NCI-H524 treated with DMSO at 0.1 percent for 48 hours (cell line): ENCODE measurements at regions not wholly inside any gene's neighbourhood (a gene's known extent, or its start where the extent isn't known, plus 50 kb on each side); places are given as distances from the start of the nearest gene placed in this dataset.
A peak's percentile ranks its signal among the peaks of the same experiment; 100 is the strongest.
"Not testable (repeated sequence)": the region's sequence is repeated elsewhere in the genome, so short reads cannot be mapped to it uniquely, and the experiment has no call there.

ENCODE experiments used
- DNase-seq: peaks from one replicate; lab custom pipeline; 2025; lab: John Stamatoyannopoulos, UW

DNA sequence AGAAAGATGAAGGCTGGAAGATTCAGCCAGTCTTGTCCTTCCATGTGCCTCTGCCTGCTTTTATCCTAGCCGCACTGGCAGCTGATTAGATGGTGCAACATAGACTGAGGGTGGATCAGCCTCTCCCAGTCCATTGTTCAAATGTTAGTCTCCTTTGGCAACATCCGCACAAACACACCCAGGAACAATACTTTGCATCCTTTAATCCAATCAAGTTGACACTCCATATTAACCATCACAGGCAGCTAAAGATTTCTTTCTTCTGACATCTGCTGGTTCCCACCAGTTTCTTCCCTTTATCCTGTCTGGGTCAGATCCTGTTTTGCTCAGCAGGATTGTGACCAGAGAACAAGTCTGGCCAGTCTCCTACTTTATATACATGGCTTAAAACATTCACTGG is 276.5 kb upstream of the TYRP1 start:
- DNase-seq = no peak

DNA sequence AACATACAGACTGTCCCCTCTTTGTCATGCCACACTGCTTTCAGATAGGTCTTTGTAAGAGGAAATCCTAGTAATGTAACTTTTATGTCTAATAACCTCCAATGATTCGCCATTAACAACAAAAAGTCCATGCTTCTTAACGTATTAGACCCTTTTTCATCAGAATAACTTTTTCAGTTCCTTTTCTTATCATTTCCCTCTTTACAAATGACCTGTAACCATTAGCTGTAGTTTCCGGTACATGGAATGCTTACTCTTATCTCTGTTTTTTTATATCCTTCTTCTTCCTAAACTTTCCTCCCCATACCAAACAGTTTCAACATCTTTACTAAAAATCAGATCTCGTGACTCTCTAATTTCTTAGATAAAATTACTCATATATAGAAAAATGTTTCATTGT is 268.9 kb upstream of the TYRP1 start:
- DNase-seq = no peak

DNA sequence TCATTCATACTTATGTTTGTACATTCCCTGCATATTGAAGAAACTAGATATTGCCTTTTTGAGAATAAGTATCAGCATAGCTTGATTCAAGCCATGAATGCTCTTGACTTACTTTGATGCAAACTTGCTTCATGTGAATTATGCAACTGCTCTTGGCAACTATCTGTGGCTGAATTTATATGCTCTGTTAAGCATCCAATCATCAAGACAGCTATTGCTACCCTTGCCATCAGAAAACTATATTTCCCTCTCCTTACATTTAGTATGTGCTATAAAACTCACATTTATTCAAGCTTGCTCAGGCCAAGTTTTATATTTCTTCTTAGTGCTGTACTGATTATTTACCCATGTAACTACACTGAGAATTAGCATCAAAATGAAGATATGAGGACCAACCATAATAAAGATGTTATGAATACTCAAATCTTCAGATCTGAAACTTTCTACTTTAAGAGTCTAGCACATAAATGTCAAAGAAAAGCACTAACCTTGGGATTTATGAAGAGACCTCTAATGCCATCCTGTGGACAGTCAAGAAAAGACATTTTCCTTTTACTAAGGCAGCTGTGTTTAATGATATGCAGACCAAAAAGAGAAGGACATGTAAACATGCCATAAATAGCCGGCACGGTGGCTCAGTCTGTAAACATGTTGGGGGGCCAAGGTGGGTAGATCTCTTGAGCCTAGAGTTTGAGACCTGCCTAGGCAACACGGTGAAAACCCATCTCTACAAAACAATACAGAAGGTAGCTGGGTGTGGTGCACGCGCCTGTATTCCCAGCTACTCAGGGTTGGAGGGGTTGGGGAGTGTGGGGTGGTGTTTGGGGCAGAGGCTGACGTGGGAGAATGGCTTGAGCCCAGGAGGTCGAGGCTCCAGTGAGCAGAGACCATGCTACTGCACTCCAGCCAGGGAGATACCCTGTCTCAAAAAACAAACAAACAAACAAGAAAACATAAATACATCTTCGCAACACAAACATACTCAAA is 267.0 kb upstream of the TYRP1 start:
- DNase-seq = peak; percentile 21

DNA sequence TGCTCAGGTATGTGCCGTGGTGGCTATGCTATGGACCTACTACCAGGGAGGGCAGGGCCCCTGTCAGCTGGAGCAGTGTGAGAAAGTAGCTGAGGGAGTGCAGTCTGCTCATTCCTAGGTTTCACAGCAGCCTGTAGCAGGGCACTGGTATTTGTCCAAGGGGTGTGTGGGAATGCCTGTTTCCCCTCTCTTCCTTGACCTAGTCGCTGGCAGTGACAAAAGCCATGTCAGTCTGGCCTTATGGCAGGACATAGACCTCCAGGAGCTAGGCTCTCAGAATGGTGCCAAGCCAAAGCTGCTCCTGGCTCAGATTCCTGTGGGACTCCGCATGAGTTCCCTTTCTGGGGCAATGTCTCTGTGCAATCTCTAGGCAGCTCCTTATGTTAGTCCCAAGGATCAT is 253.9 kb upstream of the TYRP1 start:
- no peak for DNase-seq

DNA sequence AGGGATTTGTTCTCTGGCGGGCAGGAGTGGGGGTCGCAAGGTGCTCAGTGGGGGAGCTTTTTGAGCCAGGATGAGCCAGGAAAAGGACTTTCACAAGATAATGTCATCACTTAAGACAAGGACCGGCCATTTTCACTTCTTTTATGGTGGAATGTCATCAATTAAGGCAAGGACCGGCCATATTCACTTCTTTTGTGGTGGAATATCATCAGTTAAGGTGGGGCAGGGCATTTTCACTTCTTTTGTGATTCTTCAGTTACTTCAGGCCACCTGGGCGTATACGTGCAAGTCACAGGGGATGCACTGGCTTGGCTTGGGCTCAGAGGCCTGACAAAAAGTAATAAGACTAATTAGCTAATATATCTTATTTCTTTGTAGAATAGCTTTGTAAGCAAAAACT is 252.1 kb upstream of the TYRP1 start:
- not testable (repeated sequence) for DNase-seq

DNA sequence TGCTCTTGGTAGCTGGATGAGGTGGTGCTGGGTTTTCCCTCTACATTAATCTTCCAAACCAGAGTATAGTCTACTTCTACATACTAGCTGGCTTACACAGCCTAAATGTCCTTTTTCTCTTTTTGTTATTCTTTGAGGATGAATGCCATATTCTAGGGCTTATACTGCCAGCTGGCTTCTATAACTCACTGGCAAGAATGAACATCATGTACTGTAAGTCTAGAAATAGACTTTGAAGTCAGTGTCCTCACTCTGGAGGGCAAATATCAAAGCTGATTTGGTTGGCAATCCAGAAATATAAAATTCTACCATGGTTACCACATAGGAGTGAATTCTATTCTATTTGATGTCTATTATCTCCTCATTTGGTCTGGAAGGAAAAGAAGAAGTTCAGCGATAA is 251.7 kb upstream of the TYRP1 start:
- DNase-seq = no peak

DNA sequence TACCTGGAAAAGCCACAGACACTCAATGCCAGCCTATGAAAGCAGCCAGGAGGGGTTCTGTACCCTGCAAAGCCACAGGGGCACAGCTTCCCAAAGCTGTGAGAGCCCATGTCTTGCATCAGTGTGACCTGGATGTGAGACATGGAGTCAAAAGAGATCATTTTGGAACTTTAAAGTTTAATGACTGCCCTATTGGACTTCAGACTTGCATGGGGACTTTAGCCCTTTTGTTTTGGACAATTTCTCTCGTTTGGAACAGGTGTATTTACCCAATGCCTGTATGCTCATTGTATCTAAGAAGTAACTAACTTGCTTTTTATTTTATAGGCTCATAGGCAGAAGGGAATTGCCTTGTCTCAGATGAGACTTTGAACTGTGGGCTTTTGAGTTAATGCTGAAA is 244.9 kb upstream of the TYRP1 start:
- no peak for DNase-seq

DNA sequence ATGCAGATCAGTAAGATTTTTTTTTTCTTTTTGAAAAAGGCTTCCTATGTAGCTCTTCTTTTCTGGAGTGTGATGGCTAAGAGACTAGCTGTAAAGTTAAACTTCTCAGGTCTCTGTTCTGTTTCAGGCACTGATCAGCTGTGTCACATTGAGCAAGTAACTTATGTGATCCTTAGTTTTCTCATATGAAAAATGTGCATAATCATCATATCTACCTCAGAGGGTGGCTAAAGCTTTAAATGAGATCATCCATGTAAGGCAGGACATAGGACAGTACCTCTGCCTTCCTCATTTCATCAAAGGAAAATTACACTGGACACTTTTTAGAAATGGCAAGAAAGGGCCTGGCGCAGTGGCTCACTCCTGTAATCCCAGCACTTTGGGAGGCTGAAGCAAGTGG is 235.9 kb upstream of the TYRP1 start:
- DNase-seq = no peak

DNA sequence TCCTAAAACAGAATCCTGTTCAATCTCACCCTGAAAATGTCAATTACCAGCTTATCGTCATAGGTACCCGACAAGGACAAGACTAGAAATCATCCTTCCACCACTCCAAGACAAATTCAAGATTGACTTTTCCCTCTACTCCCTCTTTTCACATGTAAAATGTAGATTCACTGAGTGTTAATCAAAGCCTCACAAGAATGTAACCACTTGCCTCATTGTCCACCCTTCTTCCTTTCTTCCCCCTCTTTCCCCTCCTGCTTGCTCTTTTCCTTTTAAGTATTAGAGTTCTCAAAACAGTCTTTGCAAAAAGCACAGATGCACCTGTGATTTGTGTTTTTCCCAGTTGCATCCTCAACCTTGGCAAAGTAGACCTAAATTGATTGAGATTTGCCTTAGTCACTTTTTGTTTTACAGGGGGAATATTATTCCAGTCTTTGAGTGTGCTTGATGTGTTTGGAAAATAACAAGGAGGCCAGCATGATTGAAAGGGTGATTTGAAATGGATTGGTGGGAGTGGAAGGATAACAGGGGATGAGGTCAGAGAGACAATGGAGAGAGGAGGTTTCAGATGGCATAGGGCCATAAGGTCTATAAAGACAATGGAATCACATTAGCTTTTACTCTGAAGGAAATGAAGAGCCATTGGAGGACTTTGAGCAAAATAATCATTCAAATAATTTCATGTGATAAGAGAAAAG is 231.3 kb upstream of the TYRP1 start:
- no peak for DNase-seq

DNA sequence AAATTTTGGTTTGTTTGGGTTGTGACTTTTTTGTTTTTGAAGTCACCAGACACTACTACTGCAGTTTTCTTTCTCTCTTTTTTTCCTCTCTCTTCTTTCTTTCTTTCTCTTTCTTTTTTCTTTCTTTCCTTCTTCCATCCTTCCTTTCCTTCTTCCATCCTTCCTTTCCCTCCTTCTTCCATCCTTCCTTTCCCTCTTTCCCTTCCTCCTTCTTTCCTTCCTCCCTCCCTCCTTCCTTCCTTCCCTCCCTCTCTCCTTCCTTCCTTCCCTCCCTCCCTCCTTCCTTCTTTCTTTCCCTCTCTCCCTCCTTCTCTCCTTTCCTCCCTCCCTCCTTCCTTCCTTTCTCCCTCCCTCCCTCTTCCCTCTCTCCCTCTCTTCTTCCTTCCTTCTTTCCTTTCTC is 230.3 kb upstream of the TYRP1 start:
- no peak for DNase-seq

DNA sequence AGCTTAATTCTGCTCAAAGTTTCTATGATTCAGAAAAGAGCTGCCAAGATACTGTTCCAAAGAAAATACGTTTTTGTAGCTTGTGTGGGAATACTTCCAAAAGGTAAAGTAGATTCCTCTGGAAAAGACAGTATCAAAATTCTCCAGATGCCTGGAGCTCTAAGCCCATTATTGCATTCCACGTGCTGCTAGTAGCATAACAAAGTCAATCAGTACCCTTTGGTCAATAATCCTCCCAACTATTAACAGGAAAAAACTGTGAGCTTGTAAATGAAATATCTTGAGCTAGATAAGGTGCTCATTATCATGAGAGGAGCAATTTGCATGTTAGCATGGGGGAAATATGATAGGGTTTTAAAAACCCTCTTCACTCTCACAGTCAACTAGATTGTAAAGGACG is 229.5 kb upstream of the TYRP1 start:
- DNase-seq = peak; percentile 21

DNA sequence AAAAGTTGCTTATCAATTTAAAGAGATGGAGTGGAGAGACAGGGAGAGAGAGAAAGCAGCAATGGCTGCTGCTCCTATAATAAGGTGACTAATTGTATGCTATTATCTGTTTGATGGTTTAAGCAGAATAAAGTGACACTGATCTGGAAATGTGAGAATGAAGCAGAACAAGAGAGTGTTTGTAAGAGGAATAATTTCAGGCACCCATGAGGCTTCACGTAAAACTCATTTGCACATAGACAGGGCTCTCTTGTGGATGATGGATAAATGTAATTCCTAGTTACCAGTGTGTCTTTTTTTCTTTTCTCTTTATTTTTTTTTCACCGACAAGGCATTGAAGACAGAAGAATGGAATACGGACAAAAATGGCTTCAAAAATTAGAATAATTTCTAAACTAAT is 228.8 kb upstream of the TYRP1 start:
- peak; percentile 5 for DNase-seq

DNA sequence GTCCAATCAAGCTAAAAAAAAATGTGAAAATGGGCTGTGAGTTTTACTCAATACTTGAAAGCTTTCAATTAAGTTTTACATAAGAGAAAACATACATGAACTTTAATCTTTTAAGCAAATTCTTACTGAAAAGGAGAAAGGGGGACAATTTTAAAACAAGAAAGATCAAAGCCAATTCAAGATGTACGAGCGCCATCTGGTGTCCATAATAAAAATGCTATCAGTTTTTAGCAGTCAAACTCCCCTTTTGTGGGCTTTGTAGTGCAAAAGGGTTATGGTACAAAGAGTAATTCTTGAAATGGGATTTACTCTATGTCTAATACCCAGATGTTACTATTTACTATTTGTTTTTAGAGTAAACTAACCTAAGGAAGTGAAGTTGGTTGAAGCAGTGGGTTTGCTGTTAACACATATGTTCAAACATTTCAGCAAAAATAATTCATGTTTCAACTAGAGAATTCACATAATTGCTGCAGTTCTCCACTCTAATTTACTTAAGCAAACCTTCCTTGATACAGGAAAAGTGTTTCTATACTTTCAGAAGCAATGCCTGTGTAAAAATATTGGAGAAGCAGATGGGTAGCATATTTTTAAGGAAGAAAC is 228.2 kb upstream of the TYRP1 start:
- DNase-seq = no peak

DNA sequence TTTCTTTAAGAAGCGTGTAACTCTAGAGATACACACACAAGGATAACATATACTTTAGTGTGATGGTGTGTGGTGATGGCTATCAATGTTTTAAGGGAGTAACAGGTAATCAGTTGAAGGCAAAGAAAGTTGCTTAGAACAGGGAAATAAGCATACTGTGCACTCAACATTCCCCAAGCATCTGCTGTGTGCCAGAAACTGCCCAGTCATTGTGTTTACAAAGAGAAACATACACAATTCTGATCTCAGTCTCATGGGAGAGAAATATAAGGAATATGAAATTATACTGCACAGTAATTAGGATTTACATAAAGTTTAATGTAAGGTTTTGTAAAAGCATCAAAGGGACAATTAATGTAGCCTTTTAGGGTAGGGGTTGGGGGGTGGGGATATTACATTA is 224.1 kb upstream of the TYRP1 start:
- DNase-seq = no peak

DNA sequence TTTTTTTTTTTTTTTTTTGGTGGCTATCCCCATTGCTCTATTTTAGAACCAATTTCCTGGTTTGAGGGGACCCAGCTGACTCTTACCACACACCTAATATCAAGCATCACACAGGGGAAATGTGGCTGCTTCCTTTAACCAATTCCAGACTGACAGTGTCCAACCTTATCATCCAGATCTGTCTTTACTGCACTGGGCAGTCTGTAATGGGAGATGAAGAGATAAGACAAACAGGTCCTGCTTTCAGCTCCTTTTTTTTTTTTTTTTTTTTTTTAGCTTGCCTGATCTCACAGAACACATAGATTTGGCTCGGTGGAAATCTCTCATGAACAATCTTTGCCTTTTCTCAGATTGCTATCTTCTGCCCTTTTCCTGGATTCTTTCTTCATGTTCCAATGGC is 198.8 kb upstream of the TYRP1 start:
- DNase-seq = no peak

DNA sequence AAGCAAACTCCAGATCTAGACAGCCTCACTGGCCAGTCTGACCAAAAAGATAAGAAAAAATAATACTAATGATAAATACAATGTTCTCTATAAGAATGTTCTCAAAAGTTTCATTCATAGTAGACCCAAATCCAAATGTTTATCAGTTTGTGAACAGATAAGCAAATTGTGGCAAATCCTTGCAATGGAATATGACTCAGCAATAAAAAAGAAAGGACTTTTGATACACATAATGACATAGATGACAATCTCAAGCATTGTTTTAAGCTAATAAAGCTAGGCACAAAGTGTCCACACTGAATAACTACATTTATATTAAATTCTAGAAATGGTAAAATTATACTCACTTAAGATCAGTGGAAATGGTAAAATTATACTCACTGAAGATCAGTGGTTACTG is 195.4 kb upstream of the TYRP1 start:
- DNase-seq = no peak

DNA sequence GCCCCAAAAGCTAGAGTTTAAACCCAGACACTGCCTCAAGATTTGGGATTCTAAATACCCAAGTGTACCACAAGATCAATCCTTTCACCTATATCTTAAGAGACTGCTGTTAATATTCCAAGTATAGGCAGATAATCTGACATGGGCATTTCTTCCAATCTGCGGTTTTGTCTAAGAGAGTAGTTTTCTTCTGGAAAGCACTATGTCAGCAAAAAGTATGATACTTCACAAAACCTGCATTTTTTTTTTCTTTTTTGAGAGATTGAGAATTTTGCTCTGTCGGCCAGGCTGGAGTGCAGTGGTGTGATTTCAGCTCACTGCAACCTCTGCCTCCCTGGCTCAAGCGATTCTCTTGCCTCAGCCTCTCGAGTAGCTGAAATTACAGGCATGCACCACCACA is 190.7 kb upstream of the TYRP1 start:
- no peak for DNase-seq

DNA sequence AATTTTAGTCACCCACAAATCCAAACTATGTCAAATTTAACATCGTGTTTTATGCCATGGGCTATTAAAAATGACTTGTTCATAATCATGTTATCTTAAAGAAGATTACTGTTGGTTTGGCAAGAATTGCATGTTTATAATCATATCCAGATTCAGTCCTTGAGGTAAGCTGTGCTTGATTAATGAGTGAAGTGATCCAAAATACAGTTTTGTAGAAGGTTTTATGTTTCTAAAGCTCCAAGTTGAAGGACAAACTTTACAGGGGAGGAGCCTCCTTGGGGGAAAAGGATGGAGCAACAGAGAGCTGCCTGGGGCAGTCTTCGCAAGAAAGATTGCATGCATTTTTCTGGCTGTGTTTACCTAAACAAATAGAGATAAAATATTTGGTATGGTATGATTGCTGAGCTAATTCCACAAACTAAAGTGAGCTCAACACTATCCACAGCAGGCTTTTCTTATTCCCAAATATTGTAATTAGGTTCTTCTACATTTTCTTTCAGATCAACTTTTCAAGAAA is 189.5 kb upstream of the TYRP1 start:
- DNase-seq = no peak

DNA sequence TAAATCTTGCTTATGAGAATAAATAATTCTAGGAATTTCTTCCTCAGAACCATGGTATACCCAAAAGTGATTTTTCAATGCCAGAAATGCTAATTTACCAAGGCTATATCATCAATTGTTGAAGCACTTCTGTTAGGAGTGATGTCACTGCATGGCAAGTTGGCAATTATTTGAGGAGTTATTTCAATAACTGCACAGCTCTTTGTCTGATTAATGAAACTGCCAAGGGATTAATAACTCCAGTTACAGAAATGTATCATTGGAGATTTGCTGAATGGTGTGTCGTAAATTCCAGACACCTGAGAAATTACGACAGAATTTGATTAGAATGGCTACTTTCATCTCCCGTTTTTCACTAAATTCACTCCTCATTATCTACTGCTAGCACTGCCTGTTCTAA is 182.6 kb upstream of the TYRP1 start:
- DNase-seq = no peak

DNA sequence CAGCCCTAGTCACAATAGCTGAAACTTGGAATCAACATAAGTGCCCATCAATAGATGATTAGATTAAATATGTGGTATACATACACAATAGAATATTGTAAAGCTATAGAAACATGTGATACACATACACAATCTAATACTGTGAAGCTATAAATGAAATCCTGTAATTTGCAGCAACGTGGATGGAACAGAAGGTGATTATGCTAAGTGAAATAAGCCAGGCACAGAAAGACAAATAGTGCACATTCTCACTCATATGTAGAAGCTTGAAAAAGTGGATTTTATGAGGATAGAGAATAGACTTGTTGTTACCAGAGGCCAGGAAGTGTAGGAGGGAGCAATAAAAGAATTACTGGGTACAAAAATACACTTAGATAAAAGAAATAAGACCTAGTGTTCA is 181.5 kb upstream of the TYRP1 start:
- no peak for DNase-seq

DNA sequence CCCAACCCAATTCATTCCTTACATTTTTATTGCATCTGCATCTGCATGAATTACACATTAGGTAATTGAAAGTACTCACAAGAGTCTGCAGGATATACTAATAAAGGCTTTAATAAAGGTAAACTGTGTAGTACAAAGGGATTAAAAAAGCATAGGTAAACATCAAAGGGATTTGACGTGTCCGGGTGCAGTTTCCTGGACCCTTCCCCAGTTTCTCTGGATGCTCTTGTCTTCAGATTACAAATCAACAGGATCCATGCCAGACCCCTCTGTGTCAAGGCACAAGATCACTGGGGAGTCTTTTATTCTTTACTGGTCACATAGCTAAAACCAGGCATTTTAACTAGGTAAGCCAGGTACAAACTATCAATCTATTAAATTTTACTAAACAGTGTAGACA is 177.2 kb upstream of the TYRP1 start:
- no peak for DNase-seq

DNA sequence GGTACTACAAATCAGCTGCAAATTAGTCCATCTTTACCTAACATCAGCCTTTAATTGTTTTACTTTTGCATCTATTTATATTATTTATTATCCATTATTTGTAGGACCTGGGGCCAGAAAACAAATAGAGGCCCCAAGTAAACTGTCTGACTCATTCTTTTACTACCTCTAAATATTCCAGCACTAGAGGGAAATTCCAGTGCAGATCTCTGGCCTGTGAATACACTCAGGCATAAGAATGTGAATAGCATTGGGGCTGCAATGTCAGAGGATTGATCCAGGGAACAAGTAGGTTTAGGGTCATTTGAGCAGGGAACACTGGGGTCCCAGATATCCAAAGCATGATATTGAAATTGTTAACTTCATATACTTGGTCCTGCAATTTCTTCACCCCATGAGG is 176.6 kb upstream of the TYRP1 start:
- DNase-seq = no peak
